CD14-positive monocyte (primary cell): ENCODE measurements at regions not wholly inside any gene's neighbourhood (a gene's known extent, or its start where the extent isn't known, plus 50 kb on each side); places are given as distances from the start of the nearest gene placed in this dataset.

Experiments used
- DNase-seq, 3 donors: peaks; one replicate each; pipeline ENCODE4 v3.0.0-alpha.2; 2011 to 2022
- H2AFZ ChIP-seq: 2 replicates; pipeline ENCODE4 v1.6.0; 2012; ENCODE audit warnings: mild to moderate bottlenecking, low read depth, low read length, inconsistent platforms; ENCODE audit not compliant: insufficient read depth, poor library complexity, severe bottlenecking
- H3K27ac ChIP-seq, 2 donors: 1 replicate in 1 of 2; 2 replicates in 1 of 2; pipeline ENCODE4 v1.5.1; 2012 to 2013; ENCODE audit warnings: low read length in 2 of 2, control low read depth in 1 of 2, inconsistent platforms in 1 of 2, low read depth in 1 of 2, mild to moderate bottlenecking in 1 of 2
- H3K27me3 ChIP-seq, 2 donors: one replicate each; pipeline versions ENCODE4 v1.6.0 to v1.6.1; 2011 to 2013; ENCODE audit warnings: low read length in 2 of 2; ENCODE audit not compliant: control insufficient read depth in 2 of 2, insufficient read depth in 2 of 2
- H3K36me3 ChIP-seq, 2 donors: replicated peaks in 1 of 2; 1 replicate in 1 of 2; 2 replicates in 1 of 2; pipeline versions ENCODE4 v1.5.1 to v1.6.1; 2012 to 2013; ENCODE audit warnings: low read length in 2 of 2, control low read depth in 1 of 2, inconsistent platforms in 1 of 2, mild to moderate bottlenecking in 1 of 2; ENCODE audit not compliant: insufficient read depth in 2 of 2, control insufficient read depth in 1 of 2
- H3K4me1 ChIP-seq, 2 donors: 1 replicate in 1 of 2; 2 replicates in 1 of 2; pipeline versions ENCODE4 v1.5.1 to v1.6.1; 2012 to 2013; ENCODE audit warnings: low read length in 2 of 2, control low read depth in 1 of 2, inconsistent platforms in 1 of 2, mild to moderate bottlenecking in 1 of 2, moderate library complexity in 1 of 2; ENCODE audit not compliant: insufficient read depth in 2 of 2, control insufficient read depth in 1 of 2
- H3K4me2 ChIP-seq: replicated peaks from 2 replicates; pipeline ENCODE3; 2012; ENCODE audit warnings: low read length, moderate library complexity, mild to moderate bottlenecking; ENCODE audit not compliant: poor library complexity, severe bottlenecking; ENCODE audit errors: extremely low read depth
- H3K4me3 ChIP-seq, 3 experiments: fragments of 200-600 bp in 1 of 3; sonication (generic) in 1 of 3; replicated peaks in 1 of 3; 1 replicate in 2 of 3; 2 replicates in 1 of 3; pipeline ENCODE4 v1.5.1; 2011 to 2013; ENCODE audit warnings: low read length in 3 of 3, mild to moderate bottlenecking in 3 of 3, control low read depth in 2 of 3, low read depth in 2 of 3, inconsistent platforms in 1 of 3, moderate library complexity in 1 of 3
- H3K79me2 ChIP-seq: 2 replicates; pipeline ENCODE4 v1.6.0; 2012; ENCODE audit warnings: mild to moderate bottlenecking, control low read depth, inconsistent platforms, low read length, moderate library complexity; ENCODE audit not compliant: insufficient read depth
- H3K9ac ChIP-seq: 2 replicates; pipeline ENCODE4 v1.6.0; 2017; ENCODE audit warnings: low read length, mild to moderate bottlenecking; ENCODE audit not compliant: insufficient read depth, poor library complexity, severe bottlenecking
- H3K9me3 ChIP-seq, 2 donors: replicated peaks in 1 of 2; 1 replicate in 1 of 2; 2 replicates in 1 of 2; pipeline versions ENCODE4 v1.5.1 to v1.6.1; 2012 to 2013; ENCODE audit warnings: low read length in 2 of 2, control low read depth in 1 of 2; ENCODE audit not compliant: control insufficient read depth in 1 of 2, insufficient read depth in 1 of 2
- H4K20me1 ChIP-seq: 2 replicates; pipeline ENCODE4 v1.6.0; 2012; ENCODE audit warnings: mild to moderate bottlenecking, low read length, control low read depth, moderate library complexity; ENCODE audit not compliant: insufficient read depth
- H3K27ac Mint-ChIP-seq, 7 donors: one replicate each; pipeline ENCODE4 v1.8.0; 2020; ENCODE audit warnings: mild to moderate bottlenecking in 7 of 7, mixed read lengths in 7 of 7, moderate library complexity in 6 of 7, inconsistent platforms in 2 of 7
- H3K27me3 Mint-ChIP-seq, 3 donors: one replicate each; pipeline ENCODE4 v1.8.0; 2021 to 2022; ENCODE audit warnings: low read depth in 3 of 3, mild to moderate bottlenecking in 3 of 3, mixed read lengths in 3 of 3, moderate library complexity in 3 of 3, inconsistent platforms in 1 of 3
- H3K36me3 Mint-ChIP-seq, 2 donors: one replicate each; pipeline ENCODE4 v1.8.0; 2020; ENCODE audit warnings: mixed read lengths in 2 of 2, inconsistent platforms in 1 of 2, mild to moderate bottlenecking in 1 of 2
- H3K4me1 Mint-ChIP-seq: one replicate; pipeline ENCODE4 v1.8.0; 2020; ENCODE audit warnings: mild to moderate bottlenecking, mixed read lengths
- H3K4me3 Mint-ChIP-seq, 2 donors: one replicate each; pipeline ENCODE4 v1.8.0; 2020; ENCODE audit warnings: mild to moderate bottlenecking in 2 of 2, mixed read lengths in 2 of 2, moderate library complexity in 1 of 2
- H3K9me3 Mint-ChIP-seq, 7 donors: one replicate each; pipeline ENCODE4 v1.8.0; 2020 to 2022; ENCODE audit warnings: mixed read lengths in 7 of 7, mild to moderate bottlenecking in 6 of 7, moderate library complexity in 6 of 7, inconsistent platforms in 2 of 7
- CTCF ChIP-seq: fragments of 200-600 bp; IDR thresholded peaks from one replicate; pipeline ENCODE4 v1.8.0; 2022; ENCODE audit warnings: antibody characterized with exemption, mild to moderate bottlenecking
- WGBS: methylation state at CpG from one replicate; pipeline ENCODE4 v1.1.5; 2013; ENCODE audit warnings: missing lambda C conversion rate; ENCODE audit not compliant: insufficient coverage; 5-methylcytosine and 5-hydroxymethylcytosine counted together
- intact Hi-C, 2 donors: fragments of 100-400 bp; cut with micrococcal nuclease; formaldehyde crosslinking; loops; one replicate each; pipeline versions ENCODE4 v1.15.0 to v1.15.1; 2023

- no peak overlapping the region for H3K4me3 Mint-ChIP-seq
- Histone ChIP-seq H3K36me3 (no peaks in the 10 kb centered on the region), H3K9me3 (peaks cover 0 to 4% of the 10 kb centered on the region in 2 donors), H3K9ac (no peak overlapping the region), H3K4me2 (no peak overlapping the region), H3K27ac (no peak overlapping the region), H3K79me2 (no peaks in the 10 kb centered on the region), H3K4me3 (no peak overlapping the region), H2AFZ (no peak overlapping the region), H3K4me1 (no peaks in the 10 kb centered on the region), H3K27me3 (no peaks in the 10 kb centered on the region), H4K20me1 (no peaks in the 10 kb centered on the region)
- no peaks in the 10 kb centered on the region for H3K36me3 Mint-ChIP-seq
- H3K4me1 Mint-ChIP-seq = no peaks in the 10 kb centered on the region
- no peak for DNase-seq
- intact Hi-C loops = no loop called here
- WGBS = no CpG with 5 or more reads among the region's 2 CpGs
- no peak overlapping the region for H3K27ac Mint-ChIP-seq
- peaks cover 0 to 2% (median 0%) of the 10 kb centered on the region in 3 donors for H3K27me3 Mint-ChIP-seq
- TF ChIP-seq CTCF = no peak
- peaks cover 0 to 2% (median 0%) of the 10 kb centered on the region in 7 donors for H3K9me3 Mint-ChIP-seq
Measured at GRCh38 chr1:74835051-74835450, 102.1 kb downstream of the TYW3 start.

- intact Hi-C loops = no loop called here
- H3K9me3 ChIP-seq = no peaks in the 10 kb centered on the region
- WGBS = no CpG with 5 or more reads among the region's 3 CpGs
- H4K20me1 ChIP-seq = no peaks in the 10 kb centered on the region
- Mint-ChIP-seq H3K4me3 (no peak overlapping the region), H3K36me3 (no peaks in the 10 kb centered on the region), H3K27me3 (peaks cover 0 to 2% (median 0%) of the 10 kb centered on the region in 3 donors), H3K9me3 (peaks cover 0 to 9% (median 0%) of the 10 kb centered on the region in 7 donors), H3K4me1 (no peaks in the 10 kb centered on the region), H3K27ac (no peak overlapping the region)
- no peak for DNase-seq
- no peak overlapping the region for H3K27ac ChIP-seq
- no peak overlapping the region for H3K4me2 ChIP-seq
- no peak for TF ChIP-seq CTCF
- H3K36me3 ChIP-seq = no peaks in the 10 kb centered on the region
- H2AFZ ChIP-seq = no peak overlapping the region
- H3K27me3 ChIP-seq = no peaks in the 10 kb centered on the region
- H3K9ac ChIP-seq = no peak overlapping the region
- H3K4me1 ChIP-seq = no peaks in the 10 kb centered on the region
- no peak overlapping the region for H3K4me3 ChIP-seq
- H3K79me2 ChIP-seq = no peaks in the 10 kb centered on the region
Measured at GRCh38 chr1:74842726-74843125, 109.8 kb downstream of the TYW3 start.
